Mucosa of stomach (tissue), 1 donor: ENCODE measurements at regions not wholly inside any gene's neighbourhood (a gene's known extent, or its start where the extent isn't known, plus 50 kb on each side); places are given as distances from the start of the nearest gene placed in this dataset.
"Not testable (repeated sequence)": the region's sequence is repeated elsewhere in the genome, so short reads cannot be mapped to it uniquely, and the experiment has no call there.

Source experiments
- H3K27me3 ChIP-seq: one replicate; pipeline ENCODE4 v1.7.0; 2013; ENCODE audit warnings: mild to moderate bottlenecking, low read length; ENCODE audit not compliant: control insufficient read depth, insufficient read depth
- H3K36me3 ChIP-seq: one replicate; pipeline ENCODE4 v1.7.0; 2013; ENCODE audit warnings: low read length; ENCODE audit not compliant: control insufficient read depth, insufficient read depth
- H3K4me1 ChIP-seq: one replicate; pipeline ENCODE4 v1.7.0; 2013; ENCODE audit warnings: mild to moderate bottlenecking, low read length; ENCODE audit not compliant: control insufficient read depth, insufficient read depth
- H3K4me3 ChIP-seq: one replicate; pipeline ENCODE4 v1.7.0; 2013; ENCODE audit warnings: low read length
- H3K9ac ChIP-seq: one replicate; pipeline ENCODE4 v1.7.0; 2013; ENCODE audit warnings: mild to moderate bottlenecking, low read length, moderate library complexity
- H3K9me3 ChIP-seq: one replicate; pipeline ENCODE4 v1.7.0; 2013; ENCODE audit warnings: mild to moderate bottlenecking, low read length, moderate library complexity; ENCODE audit not compliant: control insufficient read depth
- donor health status: Pancreatic carcinoma.

DNA sequence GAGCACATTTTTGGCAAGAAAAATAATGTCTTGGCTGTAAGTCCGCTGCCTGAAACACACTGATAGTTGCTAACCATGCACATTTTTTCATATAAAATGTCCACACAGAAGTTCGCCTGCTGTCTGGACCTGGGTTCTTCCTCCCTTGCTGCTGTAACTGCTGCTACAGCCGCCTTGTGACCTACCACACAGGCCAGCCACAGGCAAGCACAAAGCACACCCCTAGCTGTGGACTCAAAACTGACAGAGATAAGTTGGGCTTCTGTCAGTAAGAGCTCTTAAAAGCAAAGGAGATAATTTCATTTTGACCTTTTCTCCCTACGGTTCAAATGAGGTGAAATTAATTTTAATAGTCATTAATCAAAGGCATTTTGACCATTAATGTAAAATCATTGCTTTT is 354.7 kb downstream of the OTUD1 start:
- Histone ChIP-seq H3K4me3 (no peak overlapping the region), H3K9ac (no peak overlapping the region), H3K36me3 (no peaks in the 10 kb centered on the region), H3K4me1 (no peaks in the 10 kb centered on the region), H3K9me3 (no peaks in the 10 kb centered on the region), H3K27me3 (no peaks in the 10 kb centered on the region)

DNA sequence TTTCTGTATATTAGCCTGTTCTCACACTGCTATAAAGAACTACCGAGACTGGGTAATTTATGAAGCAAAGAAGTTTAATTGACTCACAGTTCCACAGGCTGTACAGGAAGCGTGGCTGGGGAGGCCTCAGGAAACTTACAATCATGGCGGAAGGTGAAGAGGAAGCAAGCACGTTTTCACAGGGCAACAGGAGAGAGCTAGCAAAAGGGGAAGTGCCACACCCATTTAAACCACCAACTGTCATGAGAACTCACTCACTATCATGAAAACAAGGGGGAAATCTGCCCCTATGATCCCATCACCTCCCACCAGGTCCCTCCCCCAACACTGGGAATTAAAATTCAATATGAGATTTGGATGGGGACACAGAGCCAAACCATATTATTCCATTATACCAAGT is 358.6 kb downstream of the OTUD1 start:
- not testable (repeated sequence) for H3K27me3 ChIP-seq

DNA sequence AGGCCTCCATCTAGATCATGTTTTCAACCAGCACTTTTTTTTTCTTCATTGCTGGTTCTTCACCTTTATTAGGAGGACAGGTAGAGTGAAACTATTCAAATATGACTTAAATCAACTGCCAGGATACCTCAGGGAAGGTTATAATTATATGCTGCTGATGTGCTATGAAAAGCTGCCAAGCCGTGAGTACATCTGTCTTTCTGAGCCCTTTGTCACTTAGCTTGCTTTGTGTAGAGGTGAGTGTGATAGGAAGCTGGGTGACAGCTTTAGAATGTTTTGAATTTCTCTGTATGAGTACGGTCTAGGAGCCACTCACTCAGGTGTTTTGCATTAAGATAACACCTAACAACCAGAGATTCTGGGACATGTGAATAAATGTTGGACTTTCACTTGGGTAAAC is 365.2 kb downstream of the OTUD1 start:
- Histone ChIP-seq H3K27me3 (no peaks in the 10 kb centered on the region), H3K36me3 (no peaks in the 10 kb centered on the region), H3K9me3 (no peaks in the 10 kb centered on the region), H3K4me3 (no peak overlapping the region), H3K4me1 (no peaks in the 10 kb centered on the region), H3K9ac (no peak overlapping the region)

More for the DNA sequence above, 358.6 kb downstream of the OTUD1 start:
- H3K9ac ChIP-seq, H3K4me1 ChIP-seq, H3K36me3 ChIP-seq, H3K4me3 ChIP-seq, H3K9me3 ChIP-seq: not testable (repeated sequence)

DNA sequence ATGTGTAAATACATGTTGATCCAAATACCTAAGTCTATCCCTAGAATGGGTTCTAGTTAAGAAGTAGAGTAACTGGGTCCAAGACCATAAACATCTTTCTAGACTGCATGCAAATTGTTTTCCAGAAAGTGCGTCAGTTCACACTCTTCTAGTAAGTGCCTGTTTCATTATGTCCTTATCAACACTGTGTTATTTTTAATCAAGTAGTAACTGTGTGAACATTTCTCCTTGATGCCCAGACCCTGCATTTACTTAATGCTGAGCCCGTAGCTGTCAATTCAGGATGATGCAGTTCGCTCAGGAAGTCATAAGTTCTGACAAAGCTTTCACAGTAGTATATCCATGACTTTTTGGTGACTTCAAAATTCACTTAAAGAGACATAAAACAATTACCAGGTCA is 374.8 kb downstream of the OTUD1 start:
- Histone ChIP-seq H3K4me1 (no peaks in the 10 kb centered on the region), H3K4me3 (no peak overlapping the region), H3K9me3 (no peaks in the 10 kb centered on the region), H3K9ac (no peak overlapping the region), H3K27me3 (no peaks in the 10 kb centered on the region), H3K36me3 (no peaks in the 10 kb centered on the region)

DNA sequence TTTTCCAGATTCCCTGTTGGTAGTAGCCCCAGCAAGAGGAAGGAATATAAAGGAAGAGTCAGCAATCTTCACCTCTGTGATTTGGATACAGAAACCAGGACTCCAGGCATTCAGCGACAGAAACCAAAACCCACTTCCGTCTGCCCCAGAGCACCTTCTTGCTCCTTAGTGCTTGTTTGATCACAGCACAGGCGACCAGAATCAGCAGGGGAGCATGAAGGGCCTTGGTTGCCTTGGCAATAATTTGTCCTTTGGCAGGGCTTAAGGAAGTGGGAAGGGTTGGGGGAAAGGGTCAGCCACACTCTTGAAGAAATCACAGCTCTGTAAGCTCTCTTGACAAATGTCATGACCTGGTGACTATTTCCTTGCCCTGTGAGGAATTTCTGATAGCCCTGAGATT is 379.6 kb downstream of the OTUD1 start:
- Histone ChIP-seq H3K4me1 (no peaks in the 10 kb centered on the region), H3K9me3 (no peaks in the 10 kb centered on the region), H3K9ac (no peak overlapping the region), H3K4me3 (no peak overlapping the region), H3K27me3 (no peaks in the 10 kb centered on the region), H3K36me3 (no peaks in the 10 kb centered on the region)

DNA sequence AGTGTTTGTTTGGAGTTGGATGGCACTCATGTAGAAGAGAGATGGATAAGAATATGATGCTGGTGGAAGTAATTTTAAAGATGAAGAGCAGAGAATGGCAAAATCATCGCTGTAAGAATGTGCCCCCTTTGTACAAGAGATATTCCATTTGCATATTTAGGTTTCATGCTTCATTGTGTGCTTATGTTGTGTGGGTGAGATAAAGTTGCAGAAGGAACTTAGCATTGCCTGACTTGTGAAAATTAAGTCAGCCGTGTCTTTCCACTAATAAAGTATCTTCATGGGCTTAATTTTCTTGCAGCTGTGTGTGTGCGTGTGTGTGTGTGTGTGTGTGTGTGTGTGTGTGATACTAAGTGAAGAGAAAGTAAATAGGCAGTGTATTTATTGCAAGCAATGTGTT is 381.9 kb downstream of the OTUD1 start:
- H3K27me3 ChIP-seq, result no peaks in the 10 kb centered on the region
- no peaks in the 10 kb centered on the region for H3K36me3 ChIP-seq
- no peak overlapping the region for H3K9ac ChIP-seq
- H3K4me1 ChIP-seq, result no peaks in the 10 kb centered on the region
- H3K9me3 ChIP-seq, result no peaks in the 10 kb centered on the region
- H3K4me3 ChIP-seq, result no peak overlapping the region

GRCh38 chr10:23824822-23825221 is 384.1 kb upstream of the KIAA1217 start:
- no peak overlapping the region for H3K4me3 ChIP-seq
- H3K9me3 ChIP-seq, result no peaks in the 10 kb centered on the region

GRCh38 chr10:23826421-23826820 is 382.5 kb upstream of the KIAA1217 start:
- H3K27me3 ChIP-seq, result peaks cover 12% of the 10 kb centered on the region
- H3K4me3 ChIP-seq, result no peak overlapping the region
- H3K9me3 ChIP-seq, result no peaks in the 10 kb centered on the region
- H3K4me1 ChIP-seq, result no peaks in the 10 kb centered on the region
- no peaks in the 10 kb centered on the region for H3K36me3 ChIP-seq
- H3K9ac ChIP-seq, result no peak overlapping the region

More at GRCh38 chr10:23824822-23825221, 384.1 kb upstream of the KIAA1217 start:
- Histone ChIP-seq H3K4me1 (no peaks in the 10 kb centered on the region), H3K36me3 (no peaks in the 10 kb centered on the region), H3K27me3 (peaks cover 12% of the 10 kb centered on the region), H3K9ac (no peak overlapping the region)

DNA sequence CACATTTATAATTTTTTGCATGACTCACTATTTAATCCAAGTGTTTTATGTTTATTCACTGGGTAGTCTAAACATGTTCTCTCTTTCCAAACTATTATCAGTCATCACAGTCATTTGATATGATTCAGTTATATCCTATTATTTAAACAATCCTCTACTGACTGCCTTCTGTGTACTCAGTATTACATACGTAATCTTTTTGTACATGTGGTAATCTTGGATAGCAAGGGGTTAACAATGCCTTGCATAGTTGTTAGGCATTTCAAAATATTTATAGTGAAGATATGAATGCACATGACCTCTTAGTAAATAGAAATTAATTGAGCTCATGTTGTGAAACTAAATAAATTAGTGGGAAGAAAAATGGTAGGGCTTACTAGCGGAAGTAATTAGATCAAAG is 379.4 kb upstream of the KIAA1217 start:
- no peaks in the 10 kb centered on the region for H3K4me1 ChIP-seq
- no peak overlapping the region for H3K4me3 ChIP-seq
- H3K27me3 ChIP-seq, result peaks cover 12% of the 10 kb centered on the region
- no peaks in the 10 kb centered on the region for H3K36me3 ChIP-seq
- no peak overlapping the region for H3K9ac ChIP-seq
- no peaks in the 10 kb centered on the region for H3K9me3 ChIP-seq

DNA sequence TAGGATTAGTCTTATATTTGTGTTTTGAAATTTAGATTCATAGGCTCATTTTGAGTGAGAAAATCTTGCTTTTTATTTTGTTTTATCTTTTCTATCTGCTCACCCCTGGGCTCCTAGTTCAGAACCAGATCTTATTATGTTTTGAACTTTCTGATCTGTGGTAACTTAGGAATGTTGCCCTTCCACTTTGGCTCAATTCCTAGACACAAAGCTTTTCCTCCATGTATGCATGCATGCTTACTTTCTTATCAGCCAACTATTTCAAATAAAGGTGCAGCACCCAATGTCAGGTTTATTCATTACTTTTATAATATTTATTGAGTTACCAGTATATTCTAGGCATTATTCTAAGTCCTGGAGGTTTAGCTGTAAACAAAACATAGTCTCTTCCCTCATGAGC is 374.8 kb upstream of the KIAA1217 start:
- no peaks in the 10 kb centered on the region for H3K27me3 ChIP-seq
- no peaks in the 10 kb centered on the region for H3K9me3 ChIP-seq

DNA sequence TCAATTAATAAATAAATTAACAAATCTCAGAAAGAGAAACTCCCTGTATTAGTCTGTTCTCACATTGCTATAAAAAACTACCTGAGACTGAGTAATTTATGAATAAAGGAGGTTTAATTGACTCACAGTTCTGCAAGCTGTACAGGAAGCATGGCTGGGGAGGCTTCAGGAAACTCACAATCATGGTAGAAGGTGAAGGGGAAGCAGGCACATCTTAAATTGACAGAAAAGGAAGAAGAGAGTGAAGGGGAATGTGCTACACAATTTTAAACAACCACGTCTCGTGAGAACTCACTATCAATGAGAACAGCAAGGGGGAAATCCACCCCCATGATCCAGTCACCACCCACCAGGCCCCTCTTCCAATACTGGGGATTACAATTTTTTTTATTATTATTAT is 358.3 kb upstream of the KIAA1217 start:
- Histone ChIP-seq H3K4me3 (no peak overlapping the region), H3K4me1 (no peaks in the 10 kb centered on the region), H3K9me3 (no peaks in the 10 kb centered on the region), H3K27me3 (no peaks in the 10 kb centered on the region), H3K9ac (no peak overlapping the region), H3K36me3 (no peaks in the 10 kb centered on the region)

More for the DNA sequence above, 374.8 kb upstream of the KIAA1217 start:
- H3K4me1 ChIP-seq, result no peaks in the 10 kb centered on the region
- H3K9ac ChIP-seq, result no peak overlapping the region
- H3K4me3 ChIP-seq, result no peak overlapping the region
- no peaks in the 10 kb centered on the region for H3K36me3 ChIP-seq

GRCh38 chr10:23859598-23859997 is 349.3 kb upstream of the KIAA1217 start:
- Histone ChIP-seq H3K36me3 (no peaks in the 10 kb centered on the region), H3K9me3 (no peaks in the 10 kb centered on the region), H3K4me1 (no peaks in the 10 kb centered on the region), H3K27me3 (no peaks in the 10 kb centered on the region), H3K9ac (no peak overlapping the region), H3K4me3 (no peak overlapping the region)

DNA sequence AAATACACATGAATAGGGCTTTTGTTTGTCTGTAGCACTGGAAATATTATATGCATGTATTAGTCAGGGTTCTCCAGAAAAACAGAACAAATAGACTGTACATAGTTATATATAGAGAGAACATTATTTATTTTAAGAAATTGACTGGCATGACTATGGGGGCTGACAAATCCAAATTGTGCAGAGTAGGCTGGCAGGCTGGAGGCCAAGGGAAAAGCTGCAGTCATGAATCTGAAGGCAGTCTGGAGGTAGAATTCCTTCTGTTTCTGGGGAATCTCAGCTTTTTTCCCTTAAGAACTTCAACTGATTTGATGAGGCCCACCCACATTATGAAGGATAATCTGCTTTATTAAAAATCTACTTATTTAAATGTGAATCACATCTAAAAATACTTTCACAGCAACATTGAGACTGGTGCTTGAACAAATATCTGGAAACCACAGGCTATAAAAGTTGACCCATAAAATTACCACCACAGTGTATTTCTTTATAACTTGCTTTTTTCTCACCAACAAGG is 344.2 kb upstream of the KIAA1217 start:
- Histone ChIP-seq H3K36me3 (no peaks in the 10 kb centered on the region), H3K4me3 (no peak overlapping the region), H3K27me3 (no peaks in the 10 kb centered on the region), H3K9ac (no peak overlapping the region), H3K4me1 (no peaks in the 10 kb centered on the region), H3K9me3 (no peaks in the 10 kb centered on the region)
